ENCODE measurements at regions not wholly inside any gene's neighbourhood (a gene's known extent, or its start where the extent isn't known, plus 50 kb on each side); places are given as distances from the start of the nearest gene placed in this dataset.
A peak's percentile ranks its signal among the peaks of the same experiment; 100 is the strongest.

GRCh38 chr2:15747603-15748471 lies 156.2 kb downstream of the DDX1 start:
- DNase-seq (ENCODE audit: extremely low read depth, low read depth): no peak
- no peak overlapping the region for H3K4me3 ChIP-seq (replicated peaks; ENCODE audit: low read depth, low read length)
- no peak for TF ChIP-seq CTCF (IDR thresholded peaks at IDR 0.05; ENCODE audit: low read depth, low read length, missing control alignments)

- DNase-seq (ENCODE audit: extremely low read depth, low read depth): no peak
- H3K4me3 ChIP-seq (replicated peaks; ENCODE audit: low read depth, low read length): no peak overlapping the region
- TF ChIP-seq CTCF (IDR thresholded peaks at IDR 0.05; ENCODE audit: low read depth, low read length, missing control alignments): peak; percentile 42
Measured at GRCh38 chr2:15748736-15749323, 157.2 kb downstream of the DDX1 start.

- no peak for TF ChIP-seq CTCF (IDR thresholded peaks at IDR 0.05; ENCODE audit: low read depth, low read length, missing control alignments)
- DNase-seq (ENCODE audit: extremely low read depth, low read depth): no peak
- no peak overlapping the region for H3K4me3 ChIP-seq (replicated peaks; ENCODE audit: low read depth, low read length)
Measured at GRCh38 chr2:15749460-15750432, 158.1 kb downstream of the DDX1 start.

GRCh38 chr2:15750433-15750814 lies 158.8 kb downstream of the DDX1 start:
- TF ChIP-seq CTCF (IDR thresholded peaks at IDR 0.05; ENCODE audit: low read depth, low read length, missing control alignments): no peak
- DNase-seq (ENCODE audit: extremely low read depth, low read depth): no peak

GRCh38 chr2:15750822-15751329 lies 159.2 kb downstream of the DDX1 start:
- no peak overlapping the region for H3K4me3 ChIP-seq (replicated peaks; ENCODE audit: low read depth, low read length)
- no peak for TF ChIP-seq CTCF (IDR thresholded peaks at IDR 0.05; ENCODE audit: low read depth, low read length, missing control alignments)
- DNase-seq (ENCODE audit: extremely low read depth, low read depth): no peak

More at GRCh38 chr2:15750433-15750814, 158.8 kb downstream of the DDX1 start:
- no peak overlapping the region for H3K4me3 ChIP-seq (replicated peaks; ENCODE audit: low read depth, low read length)

- TF ChIP-seq CTCF (IDR thresholded peaks at IDR 0.05; ENCODE audit: low read depth, low read length, missing control alignments): no peak
- no peak for DNase-seq (ENCODE audit: extremely low read depth, low read depth)
- H3K4me3 ChIP-seq (replicated peaks; ENCODE audit: low read depth, low read length): no peak overlapping the region
Measured at GRCh38 chr2:15751477-15751876, 159.8 kb downstream of the DDX1 start.

All from HFF-Myc (cell line).